Endometrium (tissue), 2 donors: ENCODE measurements at regions not wholly inside any gene's neighbourhood (a gene's known extent, or its start where the extent isn't known, plus 50 kb on each side); places are given as distances from the start of the nearest gene placed in this dataset.
"Not testable (repeated sequence)": the region's sequence is repeated elsewhere in the genome, so short reads cannot be mapped to it uniquely, and the experiment has no call there.

ENCODE experiments used
- FAIRE-seq: peaks from 2 replicates; lab custom pipeline; 2012; peaks lifted over from hg19 to GRCh38; lab: Jason Lieb, UNC
- donor health status: control.
- donor health status: control.

DNA sequence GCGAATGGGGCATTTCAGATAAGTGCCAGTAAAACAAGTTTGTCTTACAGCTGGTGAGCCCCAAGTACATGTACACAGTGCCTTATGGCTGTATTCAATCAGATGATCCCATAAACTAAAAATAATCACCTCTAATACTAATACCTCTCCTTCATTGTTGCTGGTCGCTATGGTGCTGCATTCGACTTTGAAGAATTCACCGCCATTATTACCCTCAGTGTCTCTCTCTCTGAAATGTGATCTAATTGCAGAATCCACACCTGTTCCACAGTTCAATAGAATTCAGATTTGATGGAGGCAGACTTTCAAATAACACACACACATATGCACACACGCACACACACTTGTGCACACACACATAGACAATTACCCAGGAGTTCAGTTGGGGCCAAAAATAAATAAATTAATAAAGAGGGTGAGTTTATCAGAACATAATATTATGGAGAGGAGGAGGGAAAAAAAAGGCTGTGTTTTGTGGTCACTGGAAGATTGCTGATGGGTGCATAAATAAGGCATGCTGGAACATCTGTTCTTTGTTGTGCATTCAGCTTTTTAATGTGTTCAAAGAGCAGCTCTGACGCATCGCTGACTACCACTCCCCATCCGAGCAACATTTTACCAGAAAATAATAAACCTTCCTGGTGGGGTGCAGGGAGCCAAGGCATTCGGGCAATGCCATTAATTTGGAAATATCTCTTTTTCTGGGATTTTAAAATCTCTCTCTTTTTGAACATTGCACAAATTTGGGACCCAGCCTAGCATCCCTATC is 235.7 kb downstream of the SATB1 start:
- peak; percentile 79 for FAIRE-seq

DNA sequence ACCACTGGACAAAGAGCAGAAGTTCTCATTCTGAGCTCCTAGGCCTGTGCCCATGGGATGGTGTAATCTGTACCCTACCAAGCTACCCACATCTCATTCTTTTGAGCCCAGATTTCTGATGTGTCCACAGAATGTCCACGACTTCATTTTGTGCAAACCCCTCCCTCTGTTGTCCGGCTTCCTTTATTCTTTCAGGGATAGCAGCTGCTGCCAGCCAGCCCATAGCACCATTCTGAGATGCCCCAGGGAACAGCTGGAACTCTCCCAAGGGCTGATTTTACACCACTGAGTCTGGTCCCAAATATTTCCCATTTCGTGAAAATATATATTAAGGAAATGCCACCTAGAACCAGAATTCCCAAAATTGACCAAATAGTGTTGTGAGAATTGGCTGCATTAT is 236.6 kb downstream of the SATB1 start:
- no peak for FAIRE-seq

DNA sequence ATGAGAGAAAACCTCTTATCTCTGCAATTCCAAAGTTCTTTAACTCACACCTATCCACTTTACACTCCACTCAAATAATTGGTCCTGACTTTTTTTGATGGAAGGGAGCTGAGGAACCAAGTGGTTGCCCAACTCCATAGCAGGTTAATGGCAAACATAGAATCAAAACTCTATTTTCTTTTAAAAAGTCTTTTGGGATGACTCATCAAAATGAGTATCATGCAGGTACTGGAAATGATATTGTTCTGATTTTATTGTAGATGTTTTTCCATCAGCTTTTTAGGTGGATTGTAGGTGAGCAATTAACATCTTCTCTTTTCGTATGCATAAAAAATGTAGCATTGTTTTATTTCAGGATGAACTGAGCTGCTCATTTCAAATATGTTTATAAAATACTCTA is 239.5 kb downstream of the SATB1 start:
- no peak for FAIRE-seq

DNA sequence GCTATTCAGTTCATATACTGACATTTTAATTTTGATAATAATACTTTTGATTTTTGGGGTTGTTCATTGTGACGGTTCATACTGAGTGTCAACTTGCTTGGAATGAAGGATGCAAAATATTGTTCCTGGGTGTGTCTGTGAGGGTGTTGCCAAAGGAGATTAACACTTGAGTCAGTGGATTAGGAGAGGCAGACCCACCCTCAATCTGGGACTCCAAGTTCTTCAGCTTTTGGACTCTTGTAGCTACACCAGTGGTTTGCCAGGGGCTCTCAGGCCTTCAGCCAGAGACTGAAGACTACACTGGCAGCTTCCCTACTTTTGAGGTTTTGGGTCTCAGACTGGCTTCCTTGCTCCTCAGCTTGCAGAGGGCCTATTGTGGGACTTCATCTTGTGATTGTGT is 242.2 kb downstream of the SATB1 start:
- not testable (repeated sequence) for FAIRE-seq

DNA sequence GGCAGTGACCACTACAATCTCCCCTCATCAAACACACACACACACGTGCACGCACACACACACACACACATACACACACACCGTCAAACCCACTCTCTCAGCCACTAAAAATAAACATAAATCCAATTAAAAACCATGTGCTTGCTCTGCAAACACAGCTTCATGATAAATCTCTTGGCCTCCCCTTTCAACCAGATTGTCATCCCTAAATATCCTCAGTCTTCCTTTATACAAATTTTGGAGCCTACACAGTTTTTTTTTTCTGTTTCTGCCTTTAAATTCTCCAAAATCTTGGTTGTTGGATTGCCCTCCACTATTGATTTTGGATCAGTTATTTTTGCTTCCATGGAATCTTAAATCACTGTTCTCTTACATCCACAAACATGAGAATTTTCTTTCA is 245.6 kb downstream of the SATB1 start:
- FAIRE-seq = no peak

DNA sequence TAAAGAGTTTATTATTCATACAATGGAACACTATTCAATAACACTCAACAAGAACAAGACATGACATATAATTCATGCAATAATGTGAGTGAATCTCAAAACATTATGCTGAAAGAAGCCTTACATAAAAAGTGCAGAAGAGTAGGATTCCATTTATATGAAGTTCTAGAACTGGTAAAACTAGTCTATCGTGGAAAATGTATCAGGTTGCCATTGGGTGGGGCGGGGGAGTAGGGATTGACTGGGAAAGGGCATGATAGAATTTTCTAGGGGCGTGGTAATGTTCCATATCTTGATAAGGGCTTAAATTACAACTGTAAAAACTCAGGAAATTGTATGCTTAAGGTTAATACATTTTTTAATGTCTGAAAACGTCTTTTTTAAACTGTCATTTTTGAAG is 247.9 kb downstream of the SATB1 start:
- no peak for FAIRE-seq

DNA sequence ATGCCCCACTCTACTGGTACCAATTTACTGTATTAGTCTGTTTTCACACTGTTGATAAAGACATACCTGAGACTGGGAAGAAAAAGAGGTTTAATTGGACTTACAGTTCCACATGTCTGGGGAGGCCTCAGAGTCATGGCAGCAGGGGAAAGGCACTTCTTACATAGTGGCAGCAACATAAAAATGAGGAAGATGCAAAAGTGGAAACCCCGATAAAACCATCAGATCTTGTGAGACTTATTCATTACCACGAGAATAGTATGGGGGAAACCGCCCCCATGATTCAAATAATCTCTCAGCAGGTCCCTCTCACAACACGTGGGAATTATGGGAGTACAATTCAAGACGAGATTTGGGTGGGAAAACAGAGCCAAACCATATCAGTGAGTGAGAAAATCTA is 251.2 kb downstream of the SATB1 start:
- not testable (repeated sequence) for FAIRE-seq

DNA sequence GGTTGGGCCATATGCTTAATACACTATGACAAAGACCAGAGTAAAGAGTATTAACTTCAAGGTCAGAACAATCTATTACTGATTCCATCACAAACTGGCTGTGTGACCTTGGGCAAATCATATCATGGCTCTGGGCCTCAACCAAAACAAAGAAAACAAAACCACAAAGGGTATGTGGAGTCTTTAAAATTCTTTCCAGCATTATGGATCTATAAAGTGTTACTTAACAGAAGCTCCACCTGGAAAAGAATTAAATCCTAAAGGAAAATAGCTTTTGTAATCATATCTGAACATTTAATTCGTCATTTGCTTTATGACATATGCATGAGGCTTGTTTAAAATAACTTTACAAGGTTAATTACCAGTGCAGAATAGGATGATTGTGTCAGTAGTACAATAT is 265.5 kb downstream of the SATB1 start:
- FAIRE-seq = no peak

DNA sequence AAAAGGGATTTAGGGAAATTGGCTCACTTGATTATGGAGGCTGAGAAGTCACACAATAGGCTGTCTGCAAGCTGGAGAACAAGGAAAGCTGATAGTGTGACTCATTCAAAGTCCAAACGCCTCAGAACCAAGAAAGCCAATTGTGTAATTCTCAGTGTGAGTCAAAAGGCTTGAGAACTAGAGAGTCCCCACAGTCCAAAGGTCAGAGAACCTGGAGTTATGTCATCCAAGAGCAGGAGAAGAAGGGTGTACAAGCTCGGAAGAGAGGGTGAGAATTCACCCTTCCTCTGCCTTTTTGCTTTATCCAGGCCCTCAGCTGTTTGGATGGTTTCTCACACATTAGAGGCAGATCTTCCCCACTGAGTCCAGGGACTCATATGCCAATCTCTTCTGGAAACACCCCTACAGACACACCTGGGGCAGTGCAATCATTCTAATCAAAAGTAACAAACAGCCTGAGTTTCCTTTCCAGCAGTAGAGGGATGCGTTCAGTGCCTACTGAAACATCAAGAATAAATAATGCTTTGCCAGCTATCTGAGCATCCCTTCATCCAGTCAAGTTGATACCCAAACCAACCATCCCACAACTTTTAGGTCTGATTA is 271.5 kb downstream of the SATB1 start:
- no peak for FAIRE-seq

DNA sequence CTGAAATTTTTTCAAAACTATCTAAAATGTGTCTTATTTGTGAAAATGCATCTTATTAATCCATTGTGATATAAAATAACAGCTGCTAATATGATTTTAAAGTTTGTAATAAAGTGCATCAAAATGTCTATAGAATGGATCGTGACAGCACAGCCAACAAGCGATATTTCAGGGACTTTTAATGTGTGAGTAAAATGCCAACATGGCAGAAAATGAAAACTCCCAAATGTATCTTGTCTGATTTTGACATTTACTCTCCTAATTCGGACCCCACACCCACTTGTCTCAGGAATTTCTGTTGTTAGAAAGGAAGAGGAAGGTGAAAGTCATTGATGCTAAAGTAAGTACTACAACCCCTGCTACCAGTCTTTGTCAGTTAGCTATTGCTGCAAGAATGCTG is 273.9 kb downstream of the SATB1 start:
- no peak for FAIRE-seq

DNA sequence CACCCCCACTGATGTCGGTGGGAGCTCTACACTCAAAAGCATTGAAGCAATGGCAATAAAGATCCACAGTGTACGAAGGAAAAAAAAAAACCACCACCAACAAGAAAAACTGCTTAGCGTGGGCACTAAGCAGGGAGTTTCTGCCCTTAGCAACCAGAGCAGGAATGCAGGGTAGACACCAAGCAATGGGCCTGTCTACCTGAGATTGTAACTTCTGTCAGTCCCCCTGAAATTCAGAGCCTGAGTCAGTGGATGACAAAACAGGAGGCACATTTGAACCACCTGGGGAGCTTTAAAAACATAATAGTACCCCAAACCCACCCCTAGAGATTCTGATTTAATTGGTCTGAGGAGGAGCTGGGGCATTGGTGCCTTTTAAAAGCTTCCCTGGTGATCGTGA is 275.2 kb downstream of the SATB1 start:
- no peak for FAIRE-seq

DNA sequence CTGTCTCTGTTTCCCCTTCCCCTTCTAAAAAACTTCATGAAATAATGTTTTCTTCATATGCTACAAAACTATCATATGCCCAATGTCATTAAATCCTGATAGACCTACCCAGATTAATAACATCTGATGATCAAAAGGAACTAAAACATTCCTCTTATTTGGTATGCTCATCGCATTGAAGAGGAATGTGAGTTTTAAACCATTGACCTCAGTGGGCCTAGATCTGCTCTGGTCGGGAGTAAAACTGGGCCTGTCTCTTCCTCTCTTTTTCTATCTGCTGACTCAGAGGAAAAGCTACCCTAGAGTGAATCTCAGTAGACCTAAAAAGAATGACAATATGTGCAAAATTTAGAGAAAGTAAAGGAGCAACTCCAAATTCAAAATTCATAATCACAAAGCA is 275.8 kb downstream of the SATB1 start:
- no peak for FAIRE-seq

DNA sequence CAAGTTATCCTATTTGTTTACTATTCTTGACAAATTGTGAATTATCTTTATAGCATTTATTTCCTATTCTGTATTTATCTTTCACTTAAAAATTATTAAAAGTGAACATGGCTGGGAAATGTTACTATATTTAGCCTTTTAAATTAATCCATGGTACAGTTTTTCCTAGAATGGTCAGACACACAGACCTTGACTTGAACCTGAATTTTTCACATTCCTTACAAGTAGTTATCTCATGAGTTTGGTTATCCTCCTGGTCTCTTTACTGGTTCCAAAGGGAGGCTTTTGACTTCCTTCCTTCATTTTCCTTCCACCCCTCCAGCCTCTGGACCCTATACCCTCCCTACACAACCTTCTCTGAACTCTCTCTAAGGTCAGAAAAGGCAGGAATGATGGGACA is 280.6 kb downstream of the SATB1 start:
- no peak for FAIRE-seq

DNA sequence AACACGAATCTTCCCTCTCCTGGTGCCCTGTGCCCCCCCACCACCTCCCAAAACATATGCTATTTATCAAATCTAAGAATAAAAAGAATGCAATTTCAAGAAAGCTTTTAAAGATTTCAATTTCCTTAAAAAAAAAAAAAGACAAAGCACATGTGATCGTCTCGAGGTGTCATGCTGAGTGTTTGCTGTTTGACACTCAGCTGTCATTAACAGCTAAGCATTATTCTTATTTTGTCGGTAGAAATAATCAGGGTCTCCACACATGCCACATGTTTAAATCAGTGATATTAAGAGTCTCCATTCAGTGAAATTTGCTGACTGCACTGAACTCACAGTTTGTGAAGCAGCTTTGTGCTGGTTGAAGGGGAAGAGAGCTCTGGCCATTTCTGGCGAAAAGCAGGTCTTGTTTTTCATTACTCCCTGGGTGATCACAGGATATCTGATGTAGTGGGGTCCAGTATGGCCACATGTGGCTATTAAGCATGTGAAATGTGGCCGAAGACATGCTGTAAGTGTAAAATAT is 281.8 kb downstream of the SATB1 start:
- FAIRE-seq = no peak

DNA sequence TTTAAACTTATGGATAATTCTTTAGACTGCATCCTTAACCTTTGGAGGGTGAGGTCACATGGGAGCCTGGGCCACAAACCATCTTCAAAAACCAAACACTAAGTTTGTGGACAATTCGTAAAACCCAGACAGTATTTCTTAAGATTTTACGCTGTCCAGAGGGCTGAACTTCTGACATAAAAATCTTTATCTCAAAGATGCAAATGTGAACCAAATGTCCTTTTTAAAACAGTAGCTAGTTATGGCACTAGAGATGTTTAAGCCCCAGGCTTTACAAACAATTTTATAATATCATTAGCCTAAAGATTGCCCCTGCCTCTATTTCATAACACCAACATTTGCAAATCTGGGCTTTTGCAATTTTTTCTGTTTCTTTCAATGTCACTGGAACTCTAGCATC is 287.2 kb downstream of the SATB1 start:
- no peak for FAIRE-seq

DNA sequence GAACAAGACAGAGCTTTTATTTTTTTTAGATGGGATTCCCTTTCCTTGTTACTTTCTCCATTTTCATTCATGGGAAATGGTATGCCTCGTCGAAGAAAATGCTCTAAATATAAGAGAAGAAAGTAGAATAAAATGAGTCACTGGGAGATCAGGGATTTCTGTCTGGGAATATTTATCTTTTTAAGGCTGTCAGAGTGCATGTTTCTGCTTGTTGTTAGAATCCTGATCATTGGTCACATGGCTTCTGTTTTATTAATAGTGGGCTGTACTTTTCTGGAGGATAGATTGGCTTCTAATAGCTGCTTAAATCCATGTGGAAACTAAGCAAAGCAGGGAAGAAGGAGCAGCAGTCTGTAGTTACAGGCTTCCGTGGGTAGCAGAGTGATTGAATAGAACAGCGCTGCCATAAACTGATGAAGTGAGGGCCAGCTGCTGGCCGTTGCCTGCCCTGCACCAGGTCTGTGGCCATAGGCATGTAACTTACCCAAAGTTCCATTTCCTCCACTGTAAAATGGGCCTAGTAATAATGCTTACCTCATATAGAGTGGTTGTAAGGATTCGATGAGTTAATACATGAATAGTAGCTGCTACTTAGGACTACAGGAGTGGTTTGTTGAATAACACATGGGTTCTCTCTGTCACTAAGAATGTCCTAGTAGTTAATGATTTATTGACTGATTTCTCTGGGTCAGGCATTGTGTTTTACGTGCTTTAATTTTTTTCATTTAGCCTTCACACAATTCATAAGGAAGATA is 289.9 kb downstream of the SATB1 start:
- no peak for FAIRE-seq

DNA sequence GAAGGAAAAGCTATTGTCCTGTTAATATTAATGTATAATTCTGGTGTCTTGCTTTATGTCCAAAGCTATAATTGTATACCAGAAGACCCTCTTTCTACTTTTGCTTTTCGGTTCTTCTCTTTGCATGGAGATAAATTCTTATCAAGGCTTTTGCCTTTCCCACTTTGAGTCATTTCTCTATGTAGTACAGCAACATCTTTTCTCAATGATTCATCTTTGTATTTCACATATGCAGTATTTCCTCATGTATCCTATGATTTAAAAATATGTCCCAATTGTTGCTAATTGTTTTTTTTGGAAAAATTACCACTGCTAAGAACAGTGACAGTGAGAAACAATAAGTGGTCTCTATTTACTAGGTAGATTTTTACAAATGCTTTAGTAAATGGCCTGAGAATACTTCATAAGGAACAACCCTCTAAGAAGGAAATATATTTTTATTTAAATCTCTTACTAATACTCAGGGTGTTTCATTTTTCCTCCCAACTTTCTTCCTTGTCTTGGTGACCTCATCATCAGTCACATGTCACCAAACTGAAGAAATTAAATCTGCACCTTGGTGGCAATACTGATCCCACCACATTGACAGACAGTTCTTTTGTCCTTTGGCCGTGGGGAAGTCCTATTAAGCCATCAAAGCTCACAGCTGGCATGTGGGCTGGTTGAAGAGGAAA is 290.6 kb downstream of the SATB1 start:
- FAIRE-seq = no peak

DNA sequence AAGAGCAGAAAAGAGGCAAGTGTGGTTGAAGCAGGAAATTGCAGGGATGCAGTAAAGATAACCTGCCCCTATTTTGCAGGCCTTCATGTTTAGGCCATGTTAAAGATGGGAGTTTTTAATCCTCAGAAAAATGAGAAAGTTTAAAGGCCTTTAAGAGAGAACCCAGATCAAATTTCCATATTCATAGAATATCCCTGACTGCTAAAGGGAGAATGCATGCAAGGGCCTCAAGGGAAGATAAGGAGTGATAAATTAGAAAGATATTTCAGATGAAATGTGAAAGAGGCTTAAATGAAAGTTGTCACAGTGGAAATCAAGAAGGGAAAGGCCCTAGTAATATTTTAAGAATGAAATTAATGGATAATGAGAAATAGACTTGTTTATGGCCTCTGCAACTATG is 292.1 kb downstream of the SATB1 start:
- no peak for FAIRE-seq

DNA sequence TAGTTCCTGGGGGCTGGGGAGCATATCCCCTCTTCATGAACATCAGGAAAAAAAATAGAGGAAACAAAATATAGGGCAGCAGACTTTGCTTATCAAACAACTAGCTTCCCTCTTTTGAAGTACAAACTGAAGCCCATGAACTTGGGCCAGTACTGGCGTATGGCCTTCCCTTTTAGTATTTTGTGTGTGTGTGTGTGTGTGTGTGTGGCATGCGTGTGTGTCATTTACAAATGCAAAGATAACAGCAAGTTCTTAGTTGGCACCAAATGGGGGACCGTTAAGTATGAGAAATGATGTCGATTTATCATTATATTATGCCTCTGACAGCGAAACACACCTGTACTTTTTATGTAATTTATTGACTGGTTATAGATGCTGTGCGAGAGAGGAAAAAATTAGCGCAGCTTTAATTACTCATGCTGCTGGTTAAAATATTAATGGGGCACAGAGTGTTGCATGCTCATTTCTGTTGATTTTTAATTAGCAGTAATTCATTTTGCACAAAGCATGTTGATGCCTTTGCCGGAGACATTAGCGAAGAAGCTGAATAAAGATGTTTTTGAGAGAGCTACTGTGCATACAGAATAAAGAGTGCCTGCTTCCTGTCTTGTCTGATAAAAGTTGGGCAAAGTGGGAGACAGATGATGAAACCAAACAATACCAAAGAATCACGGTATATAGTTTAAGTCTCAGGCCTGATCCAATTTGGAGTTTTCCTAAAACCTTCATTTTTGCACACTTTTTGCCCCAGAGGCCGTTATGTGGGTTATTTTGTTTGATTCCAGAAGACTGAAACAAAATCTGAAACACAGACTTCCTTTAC is 297.1 kb downstream of the SATB1 start:
- FAIRE-seq = no peak

DNA sequence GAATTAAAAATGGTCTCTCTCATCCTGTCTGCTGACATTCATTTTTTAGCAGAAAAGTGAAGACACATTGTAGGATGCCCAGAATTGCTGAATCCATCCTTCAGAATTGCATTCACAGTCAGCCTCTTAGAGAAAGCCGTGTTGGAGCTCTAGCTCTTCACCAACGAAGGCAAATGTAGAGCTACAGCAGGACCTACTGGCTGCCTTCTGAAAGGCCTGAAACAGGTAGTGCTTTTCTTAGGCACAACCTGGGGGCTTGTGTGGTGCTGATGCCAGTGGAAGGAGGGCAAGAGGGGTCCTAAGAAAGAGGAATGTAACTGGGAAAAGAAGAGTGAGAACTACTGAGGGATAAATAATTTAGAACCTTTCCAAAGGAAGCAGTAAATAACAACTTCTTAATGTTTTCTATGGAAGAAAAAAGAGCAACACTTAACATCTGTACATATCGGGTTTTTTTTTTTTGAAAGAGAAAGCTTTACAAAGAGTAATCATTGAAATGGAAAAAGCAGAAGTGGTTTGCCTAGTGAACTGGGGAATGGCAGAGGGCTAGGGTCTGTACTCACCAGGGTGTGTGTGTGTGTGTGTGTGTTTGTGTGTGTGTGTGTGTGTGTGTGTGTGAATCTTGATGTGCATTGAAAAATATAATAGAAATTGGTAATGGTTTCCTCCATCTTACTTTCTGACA is 297.8 kb downstream of the SATB1 start:
- FAIRE-seq = no peak

DNA sequence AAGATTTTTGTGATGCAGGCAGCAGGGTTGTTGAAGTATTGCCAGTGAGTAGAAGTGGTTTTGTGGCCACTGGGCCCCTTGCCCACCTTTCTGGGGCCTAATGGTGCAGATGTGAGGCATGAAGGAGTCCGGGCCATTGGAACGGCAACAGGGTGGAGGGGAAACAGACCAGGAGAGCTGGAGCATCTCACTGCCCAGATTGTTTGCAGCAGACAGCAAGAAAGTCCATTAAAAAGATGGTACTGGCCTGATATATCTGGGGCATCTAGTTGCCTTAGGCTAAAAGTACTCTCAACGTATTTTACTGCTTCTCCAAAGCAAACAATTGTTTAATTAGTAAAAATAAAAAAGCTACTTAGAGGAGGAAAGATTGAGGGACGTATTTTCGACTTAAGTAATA is 298.4 kb downstream of the SATB1 start:
- FAIRE-seq = no peak
